Skeletal muscle satellite cell (primary cell): ENCODE measurements at regions not wholly inside any gene's neighbourhood (a gene's known extent, or its start where the extent isn't known, plus 50 kb on each side); places are given as distances from the start of the nearest gene placed in this dataset.
"Not testable (repeated sequence)": the region's sequence is repeated elsewhere in the genome, so short reads cannot be mapped to it uniquely, and the experiment has no call there.

Experiments
- H3K27me3 ChIP-seq: 2 replicates; pipeline ENCODE4 v1.7.0; 2013; ENCODE audit warnings: low read length; ENCODE audit not compliant: control insufficient read depth, insufficient read depth
- H3K36me3 ChIP-seq: 2 replicates; pipeline ENCODE4 v1.7.0; 2013; ENCODE audit warnings: mild to moderate bottlenecking, control low read depth, low read length; ENCODE audit not compliant: insufficient read depth
- H3K4me1 ChIP-seq: 2 replicates; pipeline ENCODE4 v1.7.0; 2013; ENCODE audit warnings: low read length; ENCODE audit not compliant: control insufficient read depth, insufficient read depth
- H3K4me2 ChIP-seq: 2 replicates; pipeline ENCODE4 v1.7.0; 2013; ENCODE audit warnings: mild to moderate bottlenecking, low read length
- H3K4me3 ChIP-seq: 2 replicates; pipeline ENCODE4 v1.7.0; 2013; ENCODE audit warnings: low read length
- H3K9ac ChIP-seq: 2 replicates; pipeline ENCODE4 v1.7.0; 2013; ENCODE audit warnings: mild to moderate bottlenecking, low read depth, low read length, moderate library complexity
- H3K9me3 ChIP-seq: replicated peaks from 2 replicates; pipeline ENCODE4 v1.7.0; 2013; ENCODE audit warnings: mild to moderate bottlenecking, control low read depth, low read length

GRCh38 chr7:36045326-36045725 lies 107.7 kb upstream of the EEPD1 start:
- H3K36me3 ChIP-seq: no peaks in the 10 kb centered on the region
- no peak overlapping the region for H3K9ac ChIP-seq
- H3K4me2 ChIP-seq: no peak overlapping the region
- H3K9me3 ChIP-seq: no peaks in the 10 kb centered on the region
- H3K27me3 ChIP-seq: no peaks in the 10 kb centered on the region
- H3K4me1 ChIP-seq: peaks cover 17% of the 10 kb centered on the region
- H3K4me3 ChIP-seq: no peak overlapping the region

DNA sequence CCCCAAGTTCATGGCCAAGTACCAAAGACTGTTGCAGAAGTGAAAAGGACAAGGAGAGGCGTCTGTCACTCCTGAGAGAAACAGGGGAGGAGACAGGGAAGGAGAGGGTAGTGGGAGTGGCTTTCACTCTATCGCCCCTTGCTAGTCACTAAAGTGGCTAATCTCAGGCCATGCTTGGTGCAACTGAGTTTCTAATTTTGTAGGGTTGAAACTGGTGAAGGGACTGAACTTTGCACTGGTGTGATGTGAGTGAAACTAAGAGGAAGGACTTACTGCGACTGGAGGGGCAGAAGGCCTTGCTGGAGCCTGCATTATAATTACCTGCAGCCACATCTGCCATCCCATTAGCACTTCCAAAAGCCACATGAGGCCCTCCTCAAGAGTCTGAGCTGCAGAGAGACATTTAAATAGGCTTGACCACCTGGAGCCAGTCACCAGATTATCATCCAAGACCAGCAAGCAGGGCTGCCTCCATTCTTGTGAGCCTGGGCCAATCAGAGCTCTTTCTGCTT lies 107.2 kb upstream of the EEPD1 start:
- Histone ChIP-seq H3K9ac (no peak overlapping the region), H3K27me3 (no peaks in the 10 kb centered on the region), H3K4me2 (no peak overlapping the region), H3K4me1 (peaks cover 17% of the 10 kb centered on the region), H3K36me3 (no peaks in the 10 kb centered on the region), H3K4me3 (no peak overlapping the region), H3K9me3 (no peaks in the 10 kb centered on the region)

DNA sequence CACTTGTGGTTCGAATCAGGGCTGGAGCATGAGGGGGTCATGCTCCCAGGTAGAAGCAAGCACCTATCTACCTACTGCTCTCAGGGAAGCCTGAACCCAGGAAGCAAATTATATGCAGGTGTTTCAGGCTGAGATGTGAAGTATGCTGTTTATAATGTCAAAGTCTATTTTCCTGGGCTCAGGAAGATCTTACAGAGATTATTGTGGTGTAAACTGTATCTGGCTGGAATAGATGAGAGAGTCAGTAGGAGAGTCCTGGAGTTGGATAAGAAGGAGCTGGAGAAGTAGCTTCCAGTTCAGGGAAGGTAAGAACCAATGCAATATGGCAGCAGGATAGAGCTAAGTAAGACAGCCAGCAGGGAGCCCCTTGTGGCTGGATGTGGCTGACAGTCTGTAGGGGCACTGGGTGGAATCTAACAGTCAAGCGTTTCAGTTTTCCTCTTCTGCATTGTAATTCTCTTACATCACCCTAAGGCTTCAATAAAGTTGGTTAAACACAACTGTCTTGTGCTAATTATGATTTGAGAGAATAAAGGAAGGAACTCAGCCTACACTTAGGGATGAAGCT lies 105.9 kb upstream of the EEPD1 start:
- H3K4me2 ChIP-seq: no peak overlapping the region
- H3K9me3 ChIP-seq: no peaks in the 10 kb centered on the region
- H3K9ac ChIP-seq: no peak overlapping the region
- H3K36me3 ChIP-seq: no peaks in the 10 kb centered on the region
- H3K27me3 ChIP-seq: no peaks in the 10 kb centered on the region
- H3K4me3 ChIP-seq: no peak overlapping the region
- peaks cover 17% of the 10 kb centered on the region for H3K4me1 ChIP-seq

DNA sequence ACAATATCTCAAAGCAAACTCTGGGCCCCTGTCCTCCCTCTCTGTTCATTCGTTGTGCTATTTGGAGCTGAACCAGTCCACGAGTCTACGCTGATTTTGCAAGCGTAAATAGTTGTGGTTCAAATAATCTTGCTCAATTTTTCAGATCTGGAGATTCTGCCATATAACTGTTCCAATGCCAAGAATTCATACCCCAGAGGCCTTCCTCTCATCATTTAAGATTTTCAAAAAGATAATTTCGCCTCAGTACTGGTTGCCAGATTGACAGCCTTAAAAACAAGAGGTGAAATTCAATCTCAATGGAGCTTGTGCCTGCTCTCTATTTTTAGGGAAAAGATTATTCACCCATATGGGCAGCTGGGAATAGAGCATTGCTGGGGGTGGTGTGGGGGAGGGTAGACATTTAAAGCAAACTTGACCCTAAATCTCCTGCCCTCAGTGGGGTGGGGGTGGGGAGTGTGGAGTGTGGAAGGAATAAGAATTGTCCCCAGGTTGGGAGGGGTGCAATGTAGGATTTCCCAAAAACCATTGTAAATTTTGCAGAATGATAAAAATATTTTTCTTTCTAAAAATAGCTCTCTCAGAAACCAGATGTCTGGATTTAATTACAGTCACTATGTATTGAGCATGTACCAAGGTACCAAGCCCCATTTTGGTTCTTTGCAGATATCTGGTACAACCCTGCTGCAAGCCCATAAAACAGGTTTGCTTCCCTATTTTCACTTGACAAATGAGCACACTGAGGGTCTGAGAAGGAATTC lies 104.7 kb upstream of the EEPD1 start:
- Histone ChIP-seq H3K27me3 (no peaks in the 10 kb centered on the region), H3K4me1 (peaks cover 17% of the 10 kb centered on the region), H3K4me3 (no peak overlapping the region), H3K9ac (no peak overlapping the region), H3K4me2 (peak overlapping the region; percentile 33), H3K36me3 (no peaks in the 10 kb centered on the region), H3K9me3 (no peaks in the 10 kb centered on the region)

- Histone ChIP-seq H3K27me3 (no peaks in the 10 kb centered on the region), H3K4me2 (peak overlapping the region; percentile 33), H3K9me3 (no peaks in the 10 kb centered on the region), H3K9ac (no peak overlapping the region), H3K4me1 (peaks cover 17% of the 10 kb centered on the region), H3K36me3 (no peaks in the 10 kb centered on the region), H3K4me3 (no peak overlapping the region)
These were observed 104.2 kb upstream of the EEPD1 start for GRCh38 chr7:36048902-36049240.

DNA sequence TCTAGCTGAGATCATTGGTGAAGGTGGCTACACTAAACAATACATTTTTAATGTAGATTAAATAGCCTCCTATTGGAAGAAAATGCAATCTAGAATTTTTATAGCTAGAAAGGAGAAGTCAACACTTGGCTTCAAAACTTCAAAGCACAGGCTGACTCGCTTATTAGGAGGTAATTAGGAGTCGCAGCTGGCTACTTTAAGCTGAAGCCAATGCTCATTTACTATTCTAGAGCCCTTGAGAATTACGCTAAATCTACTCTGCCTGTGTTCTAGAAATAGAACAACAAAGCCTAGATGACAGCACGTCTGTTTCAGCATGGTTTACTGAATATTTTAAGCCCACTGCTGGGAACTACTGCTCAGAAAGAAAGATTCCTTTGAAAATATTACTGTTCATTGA lies 101.6 kb upstream of the EEPD1 start:
- Histone ChIP-seq H3K4me2 (no peak overlapping the region), H3K27me3 (peaks cover 5% of the 10 kb centered on the region), H3K4me1 (peaks cover 17% of the 10 kb centered on the region), H3K9ac (no peak overlapping the region), H3K36me3 (no peaks in the 10 kb centered on the region), H3K4me3 (no peak overlapping the region), H3K9me3 (no peaks in the 10 kb centered on the region)

DNA sequence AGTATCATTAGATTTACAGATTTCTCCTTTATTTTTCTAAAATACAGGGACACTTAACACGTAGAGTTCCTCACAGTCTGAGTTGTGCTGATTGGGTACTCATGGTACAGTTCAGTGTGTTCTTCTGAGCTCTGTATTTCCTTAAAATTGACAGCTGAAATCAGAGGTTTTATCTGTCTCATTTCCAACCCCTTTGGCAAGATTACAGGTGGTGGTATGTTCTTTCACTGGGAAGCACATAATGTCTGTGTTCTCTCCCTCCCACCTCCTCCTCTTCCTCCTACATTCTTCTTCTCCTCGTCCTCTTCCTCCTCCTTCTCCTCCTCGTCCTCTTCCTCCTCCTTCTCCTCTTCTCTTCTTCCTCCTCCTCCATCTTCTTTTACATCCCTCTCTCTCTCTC lies 99.5 kb upstream of the EEPD1 start:
- Histone ChIP-seq H3K27me3 (peaks cover 5% of the 10 kb centered on the region), H3K4me2 (no peak overlapping the region), H3K36me3 (no peaks in the 10 kb centered on the region), H3K9me3 (no peaks in the 10 kb centered on the region), H3K4me1 (peaks cover 7% of the 10 kb centered on the region), H3K9ac (no peak overlapping the region), H3K4me3 (no peak overlapping the region)

GRCh38 chr7:36054637-36055036 lies 98.4 kb upstream of the EEPD1 start:
- H3K4me3 ChIP-seq: no peak overlapping the region
- no peaks in the 10 kb centered on the region for H3K36me3 ChIP-seq

GRCh38 chr7:36055207-36055606 lies 97.8 kb upstream of the EEPD1 start:
- Histone ChIP-seq H3K9me3 (no peaks in the 10 kb centered on the region), H3K4me3 (no peak overlapping the region), H3K36me3 (no peaks in the 10 kb centered on the region), H3K4me2 (no peak overlapping the region), H3K27me3 (peaks cover 5% of the 10 kb centered on the region), H3K9ac (no peak overlapping the region), H3K4me1 (no peaks in the 10 kb centered on the region)

More at GRCh38 chr7:36054637-36055036, 98.4 kb upstream of the EEPD1 start:
- Histone ChIP-seq H3K9me3 (no peaks in the 10 kb centered on the region), H3K27me3 (peaks cover 5% of the 10 kb centered on the region), H3K4me1 (no peaks in the 10 kb centered on the region), H3K4me2 (no peak overlapping the region), H3K9ac (no peak overlapping the region)

DNA sequence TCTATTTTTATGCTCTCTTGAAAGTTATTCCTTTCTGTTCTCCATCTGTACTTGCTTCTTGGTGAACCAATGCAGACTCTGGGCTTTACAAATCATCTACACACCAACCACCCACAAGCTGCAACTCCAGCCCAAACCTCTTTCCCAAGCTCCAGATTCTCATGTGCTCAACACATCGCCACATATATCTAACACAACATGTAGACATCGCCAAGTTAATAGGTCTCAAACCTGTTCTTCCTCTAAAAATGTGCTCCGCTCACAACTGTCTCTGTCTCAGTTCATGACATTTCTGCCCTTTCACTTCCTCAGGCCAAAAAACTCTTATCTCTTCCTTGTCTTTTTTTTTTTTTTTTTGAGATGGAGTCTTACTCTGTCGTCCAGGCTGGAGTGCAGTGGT lies 95.7 kb upstream of the EEPD1 start:
- Histone ChIP-seq H3K9ac (no peak overlapping the region), H3K4me2 (no peak overlapping the region), H3K36me3 (no peaks in the 10 kb centered on the region), H3K9me3 (no peaks in the 10 kb centered on the region), H3K4me1 (no peaks in the 10 kb centered on the region), H3K27me3 (peaks cover 6% of the 10 kb centered on the region), H3K4me3 (no peak overlapping the region)

DNA sequence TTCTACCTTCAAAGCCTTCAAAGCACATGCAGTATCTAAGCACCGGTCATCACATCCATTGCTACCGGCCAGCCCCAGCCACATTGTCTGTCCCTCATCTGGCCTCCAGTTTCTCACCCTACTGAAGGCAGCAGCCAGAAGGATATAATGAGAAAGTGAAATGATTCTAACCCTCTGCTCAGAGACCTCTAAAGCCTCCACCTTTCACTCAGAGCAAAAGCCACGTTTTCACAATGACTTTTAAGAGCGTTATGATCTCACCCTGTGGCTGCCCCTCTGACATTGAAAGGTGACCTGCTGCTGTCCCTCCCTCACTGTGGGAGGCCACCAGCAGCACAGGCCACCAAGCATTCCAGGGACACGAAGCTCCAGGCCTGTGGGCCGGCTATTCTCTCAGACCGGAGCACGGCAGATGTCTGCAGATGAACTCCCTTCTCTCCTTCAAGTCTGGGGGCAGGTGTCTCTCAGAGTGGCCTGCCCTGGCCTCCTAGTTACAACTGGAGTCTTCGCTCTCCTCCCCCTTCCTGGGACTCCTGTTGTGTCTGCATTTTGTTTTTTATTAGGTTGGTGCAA lies 94.9 kb upstream of the EEPD1 start:
- Histone ChIP-seq H3K27me3 (peaks cover 14% of the 10 kb centered on the region), H3K9ac (no peak overlapping the region), H3K4me2 (no peak overlapping the region), H3K4me1 (no peaks in the 10 kb centered on the region), H3K36me3 (no peaks in the 10 kb centered on the region), H3K4me3 (no peak overlapping the region), H3K9me3 (no peaks in the 10 kb centered on the region)

GRCh38 chr7:36060388-36060787 lies 92.7 kb upstream of the EEPD1 start:
- H3K36me3 ChIP-seq, H3K4me1 ChIP-seq, H3K9me3 ChIP-seq, H3K9ac ChIP-seq, H3K4me3 ChIP-seq, H3K4me2 ChIP-seq: not testable (repeated sequence)
- H3K27me3 ChIP-seq: peaks cover 22% of the 10 kb centered on the region
